ENCODE measurements at regions not wholly inside any gene's neighbourhood (a gene's known extent, or its start where the extent isn't known, plus 50 kb on each side); places are given as distances from the start of the nearest gene placed in this dataset.

DNA sequence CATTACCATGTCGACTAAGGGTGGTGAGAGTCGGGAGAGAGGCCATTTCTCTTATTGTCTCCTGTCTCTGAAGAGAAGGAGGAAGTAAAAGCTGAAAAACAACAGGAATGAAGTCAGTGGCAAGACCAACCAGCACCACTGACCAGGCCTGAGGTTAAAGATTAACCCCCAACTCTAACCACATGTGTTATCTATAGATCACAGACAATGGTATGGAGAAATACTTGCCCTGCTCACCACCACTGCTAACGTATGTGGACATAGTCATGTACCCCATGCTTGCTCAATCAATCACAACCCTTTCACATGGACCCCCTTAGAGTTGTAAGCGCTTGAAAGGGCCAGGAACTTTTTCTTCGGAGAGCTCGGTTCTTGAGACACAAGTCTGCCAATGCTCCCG, 690.9 kb upstream of the LMO3 start:
- intact Hi-C loops (cut with micrococcal nuclease), result no loop called here
- TF ChIP-seq, protein P1, sequence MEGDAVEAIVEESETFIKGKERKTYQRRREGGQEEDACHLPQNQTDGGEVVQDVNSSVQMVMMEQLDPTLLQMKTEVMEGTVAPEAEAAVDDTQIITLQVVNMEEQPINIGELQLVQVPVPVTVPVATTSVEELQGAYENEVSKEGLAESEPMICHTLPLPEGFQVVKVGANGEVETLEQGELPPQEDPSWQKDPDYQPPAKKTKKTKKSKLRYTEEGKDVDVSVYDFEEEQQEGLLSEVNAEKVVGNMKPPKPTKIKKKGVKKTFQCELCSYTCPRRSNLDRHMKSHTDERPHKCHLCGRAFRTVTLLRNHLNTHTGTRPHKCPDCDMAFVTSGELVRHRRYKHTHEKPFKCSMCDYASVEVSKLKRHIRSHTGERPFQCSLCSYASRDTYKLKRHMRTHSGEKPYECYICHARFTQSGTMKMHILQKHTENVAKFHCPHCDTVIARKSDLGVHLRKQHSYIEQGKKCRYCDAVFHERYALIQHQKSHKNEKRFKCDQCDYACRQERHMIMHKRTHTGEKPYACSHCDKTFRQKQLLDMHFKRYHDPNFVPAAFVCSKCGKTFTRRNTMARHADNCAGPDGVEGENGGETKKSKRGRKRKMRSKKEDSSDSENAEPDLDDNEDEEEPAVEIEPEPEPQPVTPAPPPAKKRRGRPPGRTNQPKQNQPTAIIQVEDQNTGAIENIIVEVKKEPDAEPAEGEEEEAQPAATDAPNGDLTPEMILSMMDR (IDR thresholded peaks at IDR 0.05), result no peak
- TF ChIP-seq EZH2 (IDR thresholded peaks at IDR 0.05; ENCODE audit: borderline replicate concordance, insufficient read depth, low read depth, low read length, poor library complexity, severe bottlenecking), result no peak

DNA sequence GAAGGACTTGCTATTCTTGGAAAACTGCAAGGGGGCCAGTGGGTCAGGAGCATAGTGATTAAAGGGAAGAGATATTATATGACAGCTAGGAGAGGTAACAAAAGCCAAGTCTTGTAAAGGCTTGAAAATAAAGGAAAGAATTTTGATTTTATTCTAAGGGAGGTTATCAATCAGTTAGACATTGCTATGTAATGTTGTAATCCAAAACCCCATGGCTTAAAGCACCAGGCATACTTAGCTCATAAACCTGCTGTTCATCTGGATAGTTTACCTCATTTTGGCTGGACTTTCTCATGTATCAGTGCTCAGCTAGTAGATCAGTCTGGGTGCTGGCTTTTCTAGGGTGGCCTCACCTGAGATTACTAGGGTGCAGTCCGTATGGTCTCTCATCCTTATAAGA, 680.9 kb upstream of the LMO3 start:
- no peak for ATAC-seq (ENCODE audit: low read depth)

More for the DNA sequence above, 690.9 kb upstream of the LMO3 start:
- ATAC-seq (ENCODE audit: low read depth) (no peak), DNase-seq (no peak)
- peaks cover 0 to 10% (median 2%) of the 10 kb centered on the region in 3 donors for H3K9me3 ChIP-seq (ENCODE audit: control extremely low read depth in 1 of 3, control insufficient read depth in 2 of 3, insufficient read depth in 1 of 3, low read length in 2 of 3)
- H3K27me3 Mint-ChIP-seq, result no peaks in the 10 kb centered on the region
- ChIA-PET POLR2A (no interaction called here), CTCF (no interaction called here)
- H3K4me3 Mint-ChIP-seq, result no peak overlapping the region
- H3K4me1 ChIP-seq (ENCODE audit: control insufficient read depth in 2 of 2, insufficient read depth in 2 of 2, low read length in 2 of 2), result no peaks in the 10 kb centered on the region
- H4K20me1 ChIP-seq (ENCODE audit: control insufficient read depth, insufficient read depth, low read length, poor library complexity, severe bottlenecking), result no peaks in the 10 kb centered on the region
- no peak overlapping the region for H3K27ac ChIP-seq (ENCODE audit: low read length in 2 of 2)
- H3K79me2 ChIP-seq (ENCODE audit: control insufficient read depth, insufficient read depth, low read length), result no peaks in the 10 kb centered on the region
- H3K27me3 ChIP-seq (replicated peaks in 1 of 4; ENCODE audit: control extremely low read depth in 1 of 4, control insufficient read depth in 3 of 4, insufficient read depth in 4 of 4, low read length in 3 of 4), result no peaks in the 10 kb centered on the region
- H2AFZ ChIP-seq (ENCODE audit: insufficient read depth, low read depth, low read length, poor library complexity, severe bottlenecking), result no peak overlapping the region
- no peak overlapping the region for H3K4me2 ChIP-seq (replicated peaks; ENCODE audit: low read depth, low read length, poor library complexity, severe bottlenecking)
- no peak overlapping the region for H3K9ac ChIP-seq (ENCODE audit: low read length)
- no peak overlapping the region for H3K4me3 ChIP-seq (ENCODE audit: control extremely low read depth in 1 of 5, extremely low read depth in 1 of 5, insufficient read depth in 1 of 5, low read depth in 2 of 5, low read length in 4 of 5)
- H3K4me1 Mint-ChIP-seq, result no peaks in the 10 kb centered on the region
- H3K36me3 ChIP-seq (replicated peaks in 1 of 2; ENCODE audit: control extremely low read depth in 1 of 2, control insufficient read depth in 1 of 2, extremely low read depth in 1 of 2, insufficient read depth in 2 of 2, low read length in 1 of 2), result no peaks in the 10 kb centered on the region
- no peak overlapping the region for H3K27ac Mint-ChIP-seq
- WGBS (ENCODE audit: insufficient coverage), result 85% methylated on average over 4 of the region's 7 CpGs
- H3K9me3 Mint-ChIP-seq (ENCODE audit: insufficient read depth), result peaks cover under 1% of the 10 kb centered on the region

More for the DNA sequence above, 680.9 kb upstream of the LMO3 start:
- peaks cover 12% of the 10 kb centered on the region for H3K9me3 Mint-ChIP-seq (ENCODE audit: insufficient read depth)
- no peak overlapping the region for H3K27ac ChIP-seq (ENCODE audit: low read length in 2 of 2)
- no peak for DNase-seq
- H2AFZ ChIP-seq (ENCODE audit: insufficient read depth, low read depth, low read length, poor library complexity, severe bottlenecking), result no peak overlapping the region
- H3K36me3 ChIP-seq (replicated peaks in 1 of 2; ENCODE audit: control extremely low read depth in 1 of 2, control insufficient read depth in 1 of 2, extremely low read depth in 1 of 2, insufficient read depth in 2 of 2, low read length in 1 of 2), result no peaks in the 10 kb centered on the region
- no CpG with 5 or more reads among the region's 1 CpG for WGBS (ENCODE audit: insufficient coverage)
- no peaks in the 10 kb centered on the region for H3K4me1 Mint-ChIP-seq
- no peak overlapping the region for H3K4me3 ChIP-seq (ENCODE audit: control extremely low read depth in 1 of 5, extremely low read depth in 1 of 5, insufficient read depth in 1 of 5, low read depth in 2 of 5, low read length in 4 of 5)
- POLR2A ChIA-PET, result no interaction called here
- no peaks in the 10 kb centered on the region for H3K27me3 ChIP-seq (replicated peaks in 1 of 4; ENCODE audit: control extremely low read depth in 1 of 4, control insufficient read depth in 3 of 4, insufficient read depth in 4 of 4, low read length in 3 of 4)
- H3K9ac ChIP-seq (ENCODE audit: low read length), result no peak overlapping the region
- H4K20me1 ChIP-seq (ENCODE audit: control insufficient read depth, insufficient read depth, low read length, poor library complexity, severe bottlenecking), result no peaks in the 10 kb centered on the region
- H3K9me3 ChIP-seq (ENCODE audit: control extremely low read depth in 1 of 3, control insufficient read depth in 2 of 3, insufficient read depth in 1 of 3, low read length in 2 of 3), result peaks cover 0 to 5% (median 3%) of the 10 kb centered on the region in 3 donors
- intact Hi-C loops (cut with micrococcal nuclease), result no loop called here
- no peaks in the 10 kb centered on the region for H3K79me2 ChIP-seq (ENCODE audit: control insufficient read depth, insufficient read depth, low read length)
- no peak for TF ChIP-seq EZH2 (IDR thresholded peaks at IDR 0.05; ENCODE audit: borderline replicate concordance, insufficient read depth, low read depth, low read length, poor library complexity, severe bottlenecking)
- TF ChIP-seq, protein P1 (IDR thresholded peaks at IDR 0.05), result no peak
- CTCF ChIA-PET, result no interaction called here
- H3K27me3 Mint-ChIP-seq, result no peaks in the 10 kb centered on the region
- no peak overlapping the region for H3K4me3 Mint-ChIP-seq
- no peaks in the 10 kb centered on the region for H3K4me1 ChIP-seq (ENCODE audit: control insufficient read depth in 2 of 2, insufficient read depth in 2 of 2, low read length in 2 of 2)
- no peak overlapping the region for H3K27ac Mint-ChIP-seq
- no peak overlapping the region for H3K4me2 ChIP-seq (replicated peaks; ENCODE audit: low read depth, low read length, poor library complexity, severe bottlenecking)

Data from B cell (primary cell).